ENCODE measurements at regions not wholly inside any gene's neighbourhood (a gene's known extent, or its start where the extent isn't known, plus 50 kb on each side); places are given as distances from the start of the nearest gene placed in this dataset.

DNA sequence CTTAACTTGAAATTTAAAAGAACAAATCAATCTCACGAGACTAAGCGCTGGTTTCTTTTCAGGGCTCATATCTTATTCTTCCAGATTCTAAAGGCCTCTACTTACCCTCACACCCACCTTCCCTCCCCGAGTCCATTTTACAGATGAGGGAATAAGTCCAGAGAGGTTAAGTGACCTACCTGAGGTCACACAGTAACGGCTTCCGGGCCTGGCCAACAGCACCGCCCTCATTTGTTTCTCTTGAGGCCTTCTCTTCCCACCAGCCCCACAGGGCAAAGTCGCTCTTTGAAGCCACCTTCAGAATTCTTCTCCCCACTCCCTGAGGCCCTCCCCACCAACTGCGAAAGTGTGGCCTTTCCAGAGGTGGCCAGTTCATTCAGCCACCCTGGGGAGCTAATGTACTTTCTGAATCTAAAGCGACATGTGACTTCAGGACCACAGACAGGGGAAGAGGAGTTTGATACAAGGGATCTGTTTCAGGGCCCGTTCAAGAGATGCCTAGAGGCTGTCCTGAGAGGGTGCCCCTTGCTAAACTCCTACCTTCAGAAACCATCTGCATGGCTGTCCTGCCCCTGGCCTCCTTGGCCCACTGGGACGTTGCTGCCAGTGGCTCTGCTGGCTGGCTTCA, 275.3 kb downstream of the HAUS1 start:
- TF ChIP-seq EZH2 (IDR thresholded peaks at IDR 0.05; ENCODE audit: low read depth) (no peak), CTCF (conservative IDR thresholded peaks at IDR 0.05) (no peak)
